Body of pancreas (tissue), 4 donors: ENCODE measurements at regions not wholly inside any gene's neighbourhood (a gene's known extent, or its start where the extent isn't known, plus 50 kb on each side); places are given as distances from the start of the nearest gene placed in this dataset.

ENCODE experiments used
- POLR2A ChIP-seq, 3 donors: fragments of 450-650 bp; IDR thresholded peaks; one replicate each; pipeline ENCODE4 v1.6.1; 2016; ENCODE audit warnings: antibody characterized with exemption in 3 of 3, mild to moderate bottlenecking in 2 of 3
- TF ChIP-seq, protein P1 (sequence below), 7 experiments: fragments of 450-650 bp in 4 of 7; fragments of 200-600 bp in 3 of 7; sonication (generic) in 3 of 7; IDR thresholded peaks; one replicate each; pipeline ENCODE4 v1.5.1; 2016 to 2019; ENCODE audit warnings: antibody characterized with exemption in 7 of 7

DNA sequence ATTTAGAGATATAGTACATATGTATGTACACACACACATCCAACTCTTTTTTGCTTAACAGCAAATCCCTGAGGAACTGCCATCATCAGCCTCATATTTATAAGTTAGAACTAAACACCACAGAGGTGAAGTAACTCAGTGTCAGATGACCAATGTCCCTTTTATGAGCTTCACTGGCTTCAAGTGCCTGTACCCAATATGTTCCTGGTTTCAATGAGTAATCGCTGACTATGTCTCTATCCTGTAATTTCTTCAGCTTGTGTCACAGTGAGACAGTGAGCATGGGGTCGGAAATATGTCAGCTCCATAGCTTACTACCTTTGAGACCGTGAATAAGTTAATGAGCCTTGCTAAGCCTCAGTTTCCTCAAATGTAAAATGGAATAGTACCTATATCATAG lies 136.2 kb upstream of the RASGEF1B start:
- TF ChIP-seq, protein P1, sequence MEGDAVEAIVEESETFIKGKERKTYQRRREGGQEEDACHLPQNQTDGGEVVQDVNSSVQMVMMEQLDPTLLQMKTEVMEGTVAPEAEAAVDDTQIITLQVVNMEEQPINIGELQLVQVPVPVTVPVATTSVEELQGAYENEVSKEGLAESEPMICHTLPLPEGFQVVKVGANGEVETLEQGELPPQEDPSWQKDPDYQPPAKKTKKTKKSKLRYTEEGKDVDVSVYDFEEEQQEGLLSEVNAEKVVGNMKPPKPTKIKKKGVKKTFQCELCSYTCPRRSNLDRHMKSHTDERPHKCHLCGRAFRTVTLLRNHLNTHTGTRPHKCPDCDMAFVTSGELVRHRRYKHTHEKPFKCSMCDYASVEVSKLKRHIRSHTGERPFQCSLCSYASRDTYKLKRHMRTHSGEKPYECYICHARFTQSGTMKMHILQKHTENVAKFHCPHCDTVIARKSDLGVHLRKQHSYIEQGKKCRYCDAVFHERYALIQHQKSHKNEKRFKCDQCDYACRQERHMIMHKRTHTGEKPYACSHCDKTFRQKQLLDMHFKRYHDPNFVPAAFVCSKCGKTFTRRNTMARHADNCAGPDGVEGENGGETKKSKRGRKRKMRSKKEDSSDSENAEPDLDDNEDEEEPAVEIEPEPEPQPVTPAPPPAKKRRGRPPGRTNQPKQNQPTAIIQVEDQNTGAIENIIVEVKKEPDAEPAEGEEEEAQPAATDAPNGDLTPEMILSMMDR (IDR thresholded peaks at IDR 0.05) = no peak
- no peak for TF ChIP-seq POLR2A (IDR thresholded peaks at IDR 0.05)
